NCI-H82 treated with DMSO at 0.1 percent for 48 hours (cell line): ENCODE measurements at regions not wholly inside any gene's neighbourhood (a gene's known extent, or its start where the extent isn't known, plus 50 kb on each side); places are given as distances from the start of the nearest gene placed in this dataset.
"Not testable (repeated sequence)": the region's sequence is repeated elsewhere in the genome, so short reads cannot be mapped to it uniquely, and the experiment has no call there.

Experiments used
- DNase-seq: peaks from one replicate; lab custom pipeline; 2025; ENCODE audit not compliant: unreplicated experiment; lab: John Stamatoyannopoulos, UW

DNA sequence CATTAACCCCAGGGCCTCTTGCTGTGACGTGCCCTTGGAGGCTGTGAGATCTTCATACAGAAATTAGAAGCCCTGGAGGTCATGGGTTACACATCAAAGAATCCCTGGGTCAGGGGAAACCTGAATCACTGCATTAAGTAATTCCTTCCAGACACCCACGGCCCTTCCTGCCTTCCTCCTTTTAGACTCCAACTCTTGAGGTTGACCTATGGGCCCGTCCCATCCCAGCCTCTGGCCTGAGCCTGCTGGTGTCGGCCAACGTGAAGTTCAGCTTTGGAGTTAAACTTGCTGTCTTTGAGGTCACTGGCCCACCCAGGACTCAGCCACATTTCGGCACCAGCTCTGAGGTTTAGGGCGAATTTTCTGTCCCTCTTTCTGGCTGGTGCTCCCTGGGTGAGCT lies 198.3 kb downstream of the ACKR3 start:
- DNase-seq = no peak

DNA sequence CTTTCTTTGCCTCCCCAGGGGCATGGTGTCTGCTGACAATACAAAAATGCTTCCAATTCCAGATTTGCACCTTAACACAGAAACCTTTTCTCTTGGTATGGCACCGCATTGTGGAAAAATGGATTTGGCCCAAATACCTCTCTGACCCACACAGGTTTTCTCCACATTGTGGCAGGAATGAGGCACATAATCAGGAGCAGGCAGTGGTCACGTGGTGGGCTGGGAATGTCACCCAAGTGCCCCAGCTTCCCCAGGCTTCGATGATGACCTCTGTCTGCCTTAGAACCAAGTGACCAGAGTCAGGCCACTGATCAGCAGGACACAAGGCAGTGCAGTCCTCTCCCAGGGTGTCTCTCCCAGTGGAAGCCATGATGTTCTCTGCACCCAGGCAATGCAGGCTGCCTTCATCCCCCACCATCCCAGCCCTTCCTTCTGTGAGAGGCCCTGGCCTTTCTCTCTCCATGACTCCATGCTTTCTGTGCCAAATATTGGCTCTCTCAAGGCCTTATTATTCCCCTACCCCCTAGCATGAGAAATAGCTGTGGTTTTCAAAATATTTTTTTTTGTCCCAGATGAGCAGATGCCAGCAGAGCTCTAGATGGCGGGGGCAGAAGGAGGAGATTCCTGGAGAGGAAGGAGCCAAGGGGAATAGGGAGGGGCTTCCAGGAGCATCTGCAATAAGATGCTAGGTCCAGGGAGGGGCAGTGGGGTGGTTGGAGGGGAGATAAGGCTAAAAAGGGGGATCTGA lies 198.9 kb downstream of the ACKR3 start:
- DNase-seq = no peak

DNA sequence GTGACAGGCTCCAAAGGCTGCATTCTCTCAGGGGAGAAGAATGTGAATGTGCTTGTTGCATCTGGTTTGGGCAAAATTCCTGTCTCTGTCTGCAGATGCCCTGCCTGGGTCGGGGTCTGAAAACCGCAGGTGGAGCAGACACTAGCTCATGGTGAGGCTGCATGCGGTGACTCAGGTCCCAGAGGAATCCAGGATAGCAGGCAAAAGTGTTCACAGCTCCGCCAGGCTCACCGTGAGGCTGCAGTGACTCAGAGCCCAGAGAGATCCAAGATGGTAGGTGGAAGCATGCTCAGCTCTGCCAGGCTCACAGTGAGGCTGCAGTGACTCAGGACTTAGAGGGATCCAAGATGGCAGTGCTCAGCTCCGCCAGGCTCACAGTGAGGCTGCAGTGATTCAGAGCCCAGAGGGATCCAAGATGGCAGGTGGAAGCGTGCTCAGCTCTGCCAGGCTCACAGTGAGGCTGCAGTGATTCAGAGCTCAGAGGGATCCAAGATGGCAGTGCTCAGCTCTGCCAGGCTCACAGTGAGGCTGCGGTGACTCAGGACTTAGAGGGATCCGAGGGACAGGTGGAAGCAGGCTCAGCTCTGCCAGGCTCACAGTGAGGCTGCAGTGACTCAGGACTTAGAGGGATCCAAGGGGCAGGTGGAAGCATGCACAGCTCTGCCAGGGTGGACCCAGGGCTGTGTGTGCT lies 200.5 kb downstream of the ACKR3 start:
- DNase-seq = no peak

DNA sequence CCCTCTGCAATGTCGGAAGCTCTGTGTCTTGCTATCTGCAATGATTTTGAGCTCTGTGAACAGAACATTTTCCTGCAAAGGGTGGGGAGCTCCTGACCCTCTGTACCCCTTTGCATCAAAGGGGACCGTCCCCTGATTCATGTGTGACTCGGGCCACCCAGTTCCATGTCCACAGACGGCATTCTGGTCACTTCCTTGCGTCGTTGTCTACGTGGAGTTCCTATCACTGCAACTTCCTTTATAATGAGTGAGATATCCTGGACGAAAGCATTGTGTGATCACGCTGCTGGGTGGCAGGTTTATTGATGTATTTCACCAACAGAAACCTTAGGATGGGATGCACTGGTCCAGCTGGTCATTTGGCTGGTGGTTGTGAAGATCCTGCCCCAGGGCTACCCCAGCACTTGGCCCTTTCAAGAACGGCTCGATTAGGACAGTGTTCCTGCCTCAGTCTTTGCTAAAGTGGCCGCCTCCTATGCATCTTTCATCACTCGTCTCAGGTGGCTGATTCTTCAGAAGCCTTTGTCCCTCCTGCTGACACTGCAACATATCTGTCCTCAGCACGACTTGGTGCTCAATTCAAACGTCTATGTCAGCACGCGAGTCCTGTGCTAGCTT lies 202.7 kb downstream of the ACKR3 start:
- no peak for DNase-seq

DNA sequence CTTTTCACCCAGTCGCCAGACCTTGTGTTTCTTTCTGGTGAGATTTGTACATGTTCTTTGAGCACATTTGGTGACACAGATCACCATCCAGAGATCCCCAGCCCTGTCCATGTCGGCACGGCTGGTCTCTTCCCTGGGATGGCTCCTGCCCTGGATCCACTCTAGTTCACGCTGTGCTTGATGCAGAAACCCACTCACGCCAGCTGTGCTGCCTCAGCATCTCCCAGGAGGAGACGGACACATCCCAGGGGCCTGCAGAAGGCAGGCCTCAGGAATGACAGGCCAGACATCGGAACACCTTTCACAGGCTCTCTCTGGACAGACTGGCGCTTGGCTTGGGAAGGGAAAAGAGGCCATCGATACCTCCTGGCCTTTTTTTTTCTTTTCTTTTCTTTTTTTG lies 203.6 kb downstream of the ACKR3 start:
- DNase-seq = no peak

DNA sequence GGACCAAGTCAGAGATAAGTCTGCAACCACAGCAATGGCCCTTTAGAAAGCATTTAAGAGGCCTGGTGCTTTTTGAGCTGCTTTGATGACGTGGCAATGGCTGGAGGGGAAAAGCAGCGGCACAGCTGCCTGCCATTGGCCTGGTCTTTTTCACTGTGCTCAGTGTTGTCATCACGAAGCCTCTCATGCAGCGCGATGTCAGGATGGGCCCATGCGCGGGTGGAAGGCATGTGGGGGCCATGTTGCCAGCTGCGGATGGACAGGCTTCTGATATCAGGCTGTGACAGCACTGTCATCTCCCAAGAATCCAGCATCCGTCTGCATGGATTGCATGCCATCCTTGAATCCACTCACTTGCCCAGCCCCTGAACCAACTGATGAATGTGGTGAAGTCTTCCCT lies 204.5 kb downstream of the ACKR3 start:
- no peak for DNase-seq

DNA sequence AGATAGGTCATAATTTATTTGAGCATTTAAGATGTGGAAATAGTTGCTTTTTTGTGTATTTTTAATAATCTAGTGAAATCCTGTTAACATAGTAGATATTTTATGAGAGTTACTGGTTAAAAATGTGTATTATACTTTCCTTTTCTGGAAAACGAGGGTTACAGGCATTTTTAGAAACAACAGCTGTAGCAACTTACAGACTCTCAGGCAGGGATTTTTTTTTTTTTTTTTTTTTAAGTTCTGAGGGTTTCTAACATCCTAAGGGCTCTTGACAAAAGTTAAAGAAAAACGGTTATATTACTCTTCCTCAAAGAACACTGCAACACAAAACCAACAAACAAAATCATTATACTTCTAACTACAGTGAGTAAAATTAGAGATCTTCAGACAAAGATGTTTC lies 205.9 kb downstream of the ACKR3 start:
- DNase-seq = no peak

DNA sequence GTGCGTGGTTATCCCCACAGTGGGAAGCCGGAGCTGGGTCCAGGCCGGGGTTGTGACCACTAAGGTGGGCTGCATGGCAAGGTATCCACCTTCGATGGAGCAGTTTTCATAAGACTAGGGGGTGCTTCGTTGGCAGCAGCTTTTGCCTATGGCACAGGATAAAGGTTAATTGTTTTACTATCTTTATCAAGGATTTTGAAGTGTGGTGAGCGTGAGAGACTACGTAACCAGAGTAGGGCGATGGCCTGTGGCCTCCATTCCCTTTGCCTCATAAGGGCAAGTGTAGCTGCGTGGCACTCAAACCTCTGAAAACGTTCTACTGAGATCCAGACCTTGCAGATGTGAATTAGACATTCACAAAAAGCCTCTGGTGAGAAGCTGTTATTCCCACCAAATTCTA lies 206.6 kb downstream of the ACKR3 start:
- DNase-seq = no peak

DNA sequence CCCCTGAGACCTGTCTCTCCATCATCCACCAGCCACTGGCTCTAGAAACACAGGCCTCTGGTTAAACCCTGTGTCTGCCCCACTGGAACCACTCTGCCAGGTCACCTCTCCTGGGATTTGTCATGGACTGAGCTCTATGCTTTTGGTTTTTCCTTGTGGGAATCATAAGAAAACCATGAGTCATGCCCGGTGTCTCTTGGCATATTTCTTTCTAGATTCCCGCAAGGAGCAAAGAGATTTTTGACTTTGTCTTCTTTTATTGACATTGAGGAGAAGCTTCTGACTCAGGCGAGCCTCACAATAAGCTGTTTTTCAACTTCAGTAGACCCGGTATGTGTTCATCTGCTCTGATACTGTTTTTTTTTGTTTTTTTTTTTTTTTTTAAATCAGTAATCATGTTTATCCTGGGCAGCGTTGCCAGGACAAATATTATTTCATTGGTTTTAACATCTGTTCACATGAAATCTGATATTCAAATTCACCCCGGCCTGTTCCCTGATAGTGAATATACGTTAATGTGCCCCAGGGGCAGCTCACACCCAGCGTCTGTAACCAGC lies 207.1 kb downstream of the ACKR3 start:
- DNase-seq = no peak

DNA sequence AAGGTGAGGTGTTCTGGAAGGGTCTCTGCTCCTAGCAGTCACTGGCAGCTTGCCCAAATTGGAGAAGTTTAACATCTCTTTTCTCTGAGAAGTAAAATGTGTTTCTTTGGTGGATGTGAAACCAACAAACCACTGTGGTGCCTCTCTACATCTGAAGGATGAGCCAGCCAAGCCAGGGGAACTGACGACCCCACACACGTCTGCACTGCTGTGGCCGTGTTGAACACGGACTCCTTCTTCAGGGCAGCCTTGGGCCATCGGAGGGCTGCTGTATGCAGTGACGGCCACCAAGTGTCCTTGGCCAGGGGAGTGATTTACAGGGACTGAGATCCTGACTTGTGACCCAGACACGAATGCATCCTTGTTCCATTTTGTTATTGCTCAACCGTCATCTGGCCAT lies 207.8 kb downstream of the ACKR3 start:
- DNase-seq = no peak

DNA sequence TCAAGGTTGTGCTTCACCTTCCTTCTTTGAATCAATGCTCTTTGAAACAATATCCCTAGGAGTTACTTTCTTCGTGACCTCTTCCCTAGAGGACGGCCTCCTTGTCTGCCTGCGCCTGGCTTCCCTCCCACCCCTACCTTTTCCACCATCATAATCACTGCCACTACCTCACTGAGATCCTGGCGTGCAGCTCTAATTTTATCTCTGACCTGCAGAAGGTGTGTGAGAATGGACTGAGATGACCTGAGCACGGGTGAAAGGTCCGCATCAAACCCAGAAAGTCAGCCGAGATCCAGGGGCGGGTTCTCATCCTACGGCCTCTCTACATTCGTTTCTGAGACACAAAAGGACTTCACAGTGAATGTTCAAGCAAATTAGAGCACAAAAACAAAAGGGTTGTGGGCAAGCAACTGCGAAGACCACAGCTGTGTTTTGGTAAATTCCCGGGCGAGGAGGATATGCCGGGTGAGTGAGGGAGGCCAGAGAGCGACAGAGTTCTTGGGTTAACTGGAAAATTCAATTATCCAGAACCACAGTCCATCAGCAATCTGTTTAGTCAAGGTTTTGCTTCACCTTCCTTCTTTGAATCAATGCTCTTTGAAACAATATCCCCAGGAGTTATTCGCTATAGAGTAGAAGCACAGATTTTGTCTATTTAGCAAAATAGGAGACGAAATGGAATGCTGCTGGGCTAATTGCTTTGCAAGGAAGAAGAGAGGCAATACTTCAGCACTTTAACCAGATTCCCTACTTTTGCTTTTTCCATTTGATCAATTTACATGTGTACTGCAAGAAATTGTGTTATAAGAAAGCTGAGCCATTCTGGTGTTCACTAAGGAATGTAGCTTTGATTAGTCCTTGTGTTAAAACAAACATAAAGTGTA lies 212.6 kb downstream of the ACKR3 start:
- no peak for DNase-seq

DNA sequence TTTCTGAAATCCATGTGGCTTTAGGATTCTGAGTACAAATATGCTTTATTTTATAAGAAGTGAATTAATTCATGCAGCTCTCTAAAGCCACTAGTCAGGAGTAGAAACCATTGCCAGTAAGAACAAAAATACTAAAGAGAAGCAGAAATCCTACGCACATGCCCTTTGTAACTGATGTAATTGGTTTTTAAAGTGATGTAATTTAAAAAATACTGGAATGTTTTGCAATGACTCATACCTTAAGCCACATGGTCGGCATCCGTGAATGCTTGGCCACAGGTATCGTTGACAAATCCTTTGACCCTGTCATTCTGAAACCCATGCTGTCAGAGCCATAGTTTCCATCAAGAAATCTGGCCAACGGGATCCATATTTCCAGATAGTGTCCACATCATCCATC lies 213.3 kb downstream of the ACKR3 start:
- no peak for DNase-seq

DNA sequence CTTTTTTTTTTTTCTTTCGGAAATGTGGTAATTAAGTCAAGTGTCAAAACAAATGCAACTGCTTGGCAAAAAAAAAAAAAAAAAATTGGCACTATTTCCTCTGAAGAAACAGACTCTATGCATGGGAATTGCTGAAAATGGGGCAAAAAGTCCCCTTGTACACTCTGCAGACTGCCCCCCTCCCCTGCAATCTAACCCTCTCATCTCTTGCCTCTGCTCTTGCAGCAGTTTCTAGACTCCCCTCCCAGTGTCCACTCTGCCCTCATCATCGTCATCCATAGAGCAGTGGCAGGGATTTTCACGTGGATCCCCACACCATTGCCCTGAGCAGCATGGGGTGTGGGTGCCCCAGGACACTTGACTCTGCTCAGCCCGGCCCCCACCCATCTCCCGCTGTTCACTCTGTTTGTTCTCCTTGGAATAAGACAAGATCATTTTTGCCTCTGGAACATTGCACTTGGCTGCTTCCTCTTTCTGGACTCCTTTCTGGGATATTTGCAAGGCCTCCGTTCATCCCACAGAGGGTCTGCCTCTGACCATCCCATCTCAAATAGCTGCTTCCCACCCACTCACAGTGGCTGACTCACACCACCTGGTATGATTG lies 213.9 kb downstream of the ACKR3 start:
- no peak for DNase-seq

DNA sequence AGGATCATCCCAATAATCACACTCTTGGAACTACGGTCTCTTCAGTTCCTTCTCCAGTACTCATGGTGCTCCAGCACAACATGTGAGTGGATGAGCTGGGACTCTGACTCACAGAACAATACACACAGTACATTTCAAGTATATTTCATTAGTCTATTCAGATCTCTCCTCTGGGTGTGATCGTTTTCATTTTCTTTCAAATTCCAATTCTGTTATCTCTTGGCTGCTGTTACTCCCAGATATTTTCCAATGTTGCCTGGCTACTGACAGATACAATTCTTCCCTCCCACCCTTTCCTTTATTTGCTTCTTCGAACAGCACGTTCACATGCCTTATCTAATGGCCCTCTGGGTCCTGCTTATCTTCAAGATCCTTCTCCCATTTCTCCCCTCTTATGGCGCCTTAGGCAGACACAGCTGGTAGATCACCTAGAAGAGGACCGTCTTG lies 216.0 kb downstream of the ACKR3 start:
- DNase-seq = no peak

DNA sequence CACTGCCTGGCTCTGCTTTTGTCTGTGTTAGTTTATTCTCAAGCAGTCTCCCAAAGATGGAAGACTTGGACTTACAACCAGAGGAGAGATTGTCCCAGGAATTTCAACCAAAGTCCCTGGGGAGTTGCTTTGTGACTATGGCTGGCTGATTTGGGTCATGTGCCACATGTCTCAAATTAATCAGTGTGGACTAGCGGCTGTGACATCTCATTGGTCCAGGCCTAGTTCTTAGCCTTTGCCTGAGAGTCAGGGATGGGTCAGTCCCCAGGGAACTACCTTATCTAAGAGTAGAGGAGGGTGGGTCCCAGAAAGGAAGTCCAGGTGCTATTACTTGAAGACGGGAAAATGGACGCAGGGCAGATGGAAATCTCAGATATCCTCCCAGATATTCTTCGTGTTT lies 217.1 kb downstream of the ACKR3 start:
- DNase-seq = no peak

DNA sequence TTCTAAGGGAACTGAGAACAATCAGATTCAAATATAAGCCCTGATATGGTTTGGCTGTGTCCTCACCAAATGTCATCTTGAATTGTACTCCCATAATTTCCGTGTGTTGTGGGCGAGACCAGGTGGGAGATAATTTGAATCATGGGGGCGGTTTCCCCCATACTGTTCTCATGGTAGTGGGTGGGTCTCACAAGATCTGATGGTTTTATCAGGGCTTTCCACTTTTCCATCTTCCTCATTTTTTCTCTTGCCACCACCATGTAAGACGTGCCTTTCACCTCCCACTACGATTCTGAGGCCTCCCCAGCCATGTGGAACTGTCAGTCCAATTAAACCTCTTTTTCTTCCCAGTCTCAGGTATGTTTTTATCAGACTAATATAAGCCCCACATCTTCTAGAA lies 217.8 kb downstream of the ACKR3 start:
- DNase-seq = not testable (repeated sequence)

DNA sequence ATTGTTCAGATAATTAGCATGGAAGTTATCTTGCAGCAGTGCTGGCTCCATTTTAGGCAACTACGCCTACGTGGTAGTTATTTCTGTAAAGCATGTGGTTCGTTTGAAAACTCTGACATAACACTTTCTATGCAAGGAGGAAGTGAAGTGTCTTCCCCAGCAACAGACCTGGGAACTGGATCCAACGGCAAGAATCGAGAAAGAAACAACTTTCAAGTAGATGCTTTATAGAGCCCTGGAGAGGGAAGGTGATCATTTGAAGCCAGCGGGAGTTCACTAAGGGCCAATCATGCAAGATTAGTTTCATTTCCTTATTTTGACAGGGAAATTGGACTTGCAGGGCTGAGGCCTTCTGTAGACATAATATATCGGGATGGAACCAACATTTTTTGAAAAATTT lies 218.3 kb downstream of the ACKR3 start:
- no peak for DNase-seq

DNA sequence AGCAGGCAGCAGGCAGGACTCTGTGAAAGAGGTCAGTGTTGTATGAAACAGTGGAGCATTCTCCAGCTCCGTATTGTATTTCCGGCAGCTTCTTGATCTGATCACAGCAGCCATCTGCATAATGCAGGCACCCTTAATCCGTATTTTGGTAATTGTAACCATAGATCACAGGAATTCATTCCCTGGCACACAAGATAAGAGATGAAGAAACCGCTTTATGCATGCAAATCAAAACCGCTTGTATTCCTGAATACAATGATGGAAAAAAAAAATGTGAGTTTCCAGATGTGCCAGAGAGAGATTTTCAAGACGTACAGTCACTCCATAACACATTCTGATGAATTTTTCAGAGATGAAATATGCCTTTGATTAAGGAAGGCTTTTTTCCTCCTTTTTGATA lies 221.3 kb downstream of the ACKR3 start:
- no peak for DNase-seq

DNA sequence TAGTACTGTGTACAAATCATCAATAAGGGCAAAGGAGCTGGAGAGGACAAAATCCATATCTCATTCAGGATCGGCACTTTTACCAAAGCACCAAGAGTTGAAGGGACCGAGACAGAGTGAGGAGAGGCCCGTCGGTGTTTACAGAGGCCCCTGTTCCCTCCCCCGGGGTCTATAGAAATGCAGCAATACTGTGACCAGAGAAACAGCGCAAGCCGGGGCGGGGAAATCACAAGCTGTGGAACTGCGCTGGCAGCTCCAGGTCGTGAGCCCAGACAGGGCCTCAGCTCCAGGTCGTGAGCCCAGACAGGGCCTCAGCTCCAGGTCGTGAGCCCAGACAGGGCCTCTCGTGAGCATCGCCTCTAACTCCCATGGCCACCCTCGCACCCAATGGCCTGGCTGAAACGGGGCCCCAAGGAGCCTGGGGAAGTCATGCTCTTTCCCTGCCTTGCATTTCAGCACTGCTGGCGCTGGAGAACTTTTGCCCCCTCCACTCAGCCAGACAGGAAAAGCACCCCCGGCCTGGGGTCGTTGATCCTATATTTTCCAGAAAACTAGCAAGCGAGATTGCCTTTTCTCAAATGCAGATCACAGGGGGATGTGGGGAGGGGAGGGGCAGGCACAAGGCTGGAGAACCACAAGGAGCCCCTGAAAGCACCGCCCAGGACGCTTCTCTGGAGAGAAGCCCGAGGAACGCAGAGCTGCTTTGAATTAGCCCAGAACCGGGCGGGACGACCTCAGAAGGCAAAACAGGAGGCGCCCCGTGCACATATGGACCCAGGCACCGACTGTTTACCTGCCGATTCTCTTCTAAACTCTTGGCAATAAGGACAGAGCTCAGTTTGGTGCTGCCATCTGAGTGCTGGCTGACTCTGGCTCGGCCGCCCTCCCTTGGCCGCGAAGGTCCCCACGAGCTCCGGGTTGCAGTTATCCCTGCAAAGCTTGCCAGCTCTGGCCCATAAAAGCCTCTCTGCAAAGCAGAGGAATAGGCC lies 223.7 kb downstream of the ACKR3 start:
- no peak for DNase-seq
